ENCODE measurements at regions not wholly inside any gene's neighbourhood (a gene's known extent, or its start where the extent isn't known, plus 50 kb on each side); places are given as distances from the start of the nearest gene placed in this dataset.

GRCh38 chr15:81642451-81642990 lies 268.5 kb upstream of the TMC3 start:
- TF ChIP-seq CTCF (IDR thresholded peaks at IDR 0.05) (no peak), POLR2A (IDR thresholded peaks at IDR 0.05) (no peak)

Measured in gastroesophageal sphincter (tissue), 3 donors.